Astrocyte (in vitro differentiated cells and primary cell): ENCODE measurements at regions not wholly inside any gene's neighbourhood (a gene's known extent, or its start where the extent isn't known, plus 50 kb on each side); places are given as distances from the start of the nearest gene placed in this dataset.

Source experiments
- EZH2 ChIP-seq: IDR thresholded peaks from 2 replicates; pipeline ENCODE4 v1.6.1; 2012; ENCODE audit warnings: mild to moderate bottlenecking, low read length, inconsistent platforms; ENCODE audit not compliant: insufficient read depth
- TF ChIP-seq, protein P1 (sequence below): IDR thresholded peaks from 2 replicates; pipeline ENCODE4 v1.5.1; 2011; ENCODE audit warnings: low read depth, mild to moderate bottlenecking, inconsistent platforms, low read length, moderate library complexity; ENCODE audit not compliant: insufficient read depth

DNA sequence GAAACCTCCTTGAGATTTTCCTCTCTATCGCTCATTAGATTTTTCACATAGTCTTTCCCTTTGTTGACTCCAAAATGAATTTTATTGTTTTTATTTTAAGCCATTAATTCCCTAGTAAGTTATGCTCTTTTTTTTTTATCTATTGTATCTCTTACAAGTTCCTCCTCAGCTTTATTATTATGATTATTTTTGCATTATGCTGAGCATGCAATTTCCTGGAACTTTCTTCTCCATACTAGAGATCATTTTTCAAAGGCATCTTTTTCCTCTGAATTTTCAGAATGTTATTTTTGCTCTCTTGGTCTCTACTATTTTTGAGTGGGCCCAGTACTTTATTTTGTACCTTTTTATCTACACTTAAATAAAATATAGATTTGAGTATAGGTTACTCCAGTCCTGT is 376.6 kb upstream of the SEMA6A start:
- TF ChIP-seq, protein P1, sequence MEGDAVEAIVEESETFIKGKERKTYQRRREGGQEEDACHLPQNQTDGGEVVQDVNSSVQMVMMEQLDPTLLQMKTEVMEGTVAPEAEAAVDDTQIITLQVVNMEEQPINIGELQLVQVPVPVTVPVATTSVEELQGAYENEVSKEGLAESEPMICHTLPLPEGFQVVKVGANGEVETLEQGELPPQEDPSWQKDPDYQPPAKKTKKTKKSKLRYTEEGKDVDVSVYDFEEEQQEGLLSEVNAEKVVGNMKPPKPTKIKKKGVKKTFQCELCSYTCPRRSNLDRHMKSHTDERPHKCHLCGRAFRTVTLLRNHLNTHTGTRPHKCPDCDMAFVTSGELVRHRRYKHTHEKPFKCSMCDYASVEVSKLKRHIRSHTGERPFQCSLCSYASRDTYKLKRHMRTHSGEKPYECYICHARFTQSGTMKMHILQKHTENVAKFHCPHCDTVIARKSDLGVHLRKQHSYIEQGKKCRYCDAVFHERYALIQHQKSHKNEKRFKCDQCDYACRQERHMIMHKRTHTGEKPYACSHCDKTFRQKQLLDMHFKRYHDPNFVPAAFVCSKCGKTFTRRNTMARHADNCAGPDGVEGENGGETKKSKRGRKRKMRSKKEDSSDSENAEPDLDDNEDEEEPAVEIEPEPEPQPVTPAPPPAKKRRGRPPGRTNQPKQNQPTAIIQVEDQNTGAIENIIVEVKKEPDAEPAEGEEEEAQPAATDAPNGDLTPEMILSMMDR = no peak
- TF ChIP-seq EZH2 = no peak
